Peyer's patch (tissue), 4 donors: ENCODE measurements at regions not wholly inside any gene's neighbourhood (a gene's known extent, or its start where the extent isn't known, plus 50 kb on each side); places are given as distances from the start of the nearest gene placed in this dataset.

Experiments
- DNase-seq, 3 donors: peaks; one replicate each; pipeline ENCODE4 v3.0.0-alpha.2; 2017 to 2019
- H3K27ac ChIP-seq, 4 donors: fragments of 200-600 bp; sonication (generic); one replicate each; pipeline ENCODE4 v1.5.1; 2016 to 2019
- H3K27me3 ChIP-seq, 2 donors: fragments of 200-600 bp; sonication (generic); one replicate each; pipeline ENCODE4 v1.5.1; 2019
- H3K36me3 ChIP-seq, 3 donors: fragments of 200-600 bp; sonication (generic); one replicate each; pipeline ENCODE4 v1.5.1; 2016 to 2019
- H3K4me1 ChIP-seq, 4 donors: fragments of 200-600 bp; sonication (generic); one replicate each; pipeline ENCODE4 v1.5.1; 2016 to 2019
- H3K4me3 ChIP-seq, 4 donors: fragments of 200-600 bp; sonication (generic); 1 replicate in 3 of 4; 2 replicates in 1 of 4; pipeline ENCODE4 v1.5.1; 2016 to 2019; ENCODE audit warnings: mild to moderate bottlenecking in 1 of 4
- H3K9me3 ChIP-seq, 4 donors: fragments of 200-600 bp; sonication (generic); one replicate each; pipeline ENCODE4 v1.5.1; 2016 to 2019; ENCODE audit warnings: mild to moderate bottlenecking in 1 of 4
- POLR2A ChIP-seq, 2 donors: fragments of 450-650 bp; IDR thresholded peaks; one replicate each; pipeline ENCODE4 v1.5.1; 2017; ENCODE audit warnings: antibody characterized with exemption in 2 of 2, mild to moderate bottlenecking in 2 of 2, moderate library complexity in 2 of 2
- TF ChIP-seq, protein P1 (sequence below), 6 experiments: fragments of 450-650 bp in 4 of 6; fragments of 200-600 bp in 2 of 6; sonication (generic) in 1 of 6; IDR thresholded peaks; one replicate each; pipeline ENCODE4 v1.5.1; 2017 to 2019; ENCODE audit warnings: antibody characterized with exemption in 6 of 6, mild to moderate bottlenecking in 3 of 6, moderate library complexity in 1 of 6

GRCh38 chr2:8581601-8582041 is 100.2 kb upstream of the ID2 start:
- H3K9me3 ChIP-seq, result no peaks in the 10 kb centered on the region
- TF ChIP-seq, protein P1, sequence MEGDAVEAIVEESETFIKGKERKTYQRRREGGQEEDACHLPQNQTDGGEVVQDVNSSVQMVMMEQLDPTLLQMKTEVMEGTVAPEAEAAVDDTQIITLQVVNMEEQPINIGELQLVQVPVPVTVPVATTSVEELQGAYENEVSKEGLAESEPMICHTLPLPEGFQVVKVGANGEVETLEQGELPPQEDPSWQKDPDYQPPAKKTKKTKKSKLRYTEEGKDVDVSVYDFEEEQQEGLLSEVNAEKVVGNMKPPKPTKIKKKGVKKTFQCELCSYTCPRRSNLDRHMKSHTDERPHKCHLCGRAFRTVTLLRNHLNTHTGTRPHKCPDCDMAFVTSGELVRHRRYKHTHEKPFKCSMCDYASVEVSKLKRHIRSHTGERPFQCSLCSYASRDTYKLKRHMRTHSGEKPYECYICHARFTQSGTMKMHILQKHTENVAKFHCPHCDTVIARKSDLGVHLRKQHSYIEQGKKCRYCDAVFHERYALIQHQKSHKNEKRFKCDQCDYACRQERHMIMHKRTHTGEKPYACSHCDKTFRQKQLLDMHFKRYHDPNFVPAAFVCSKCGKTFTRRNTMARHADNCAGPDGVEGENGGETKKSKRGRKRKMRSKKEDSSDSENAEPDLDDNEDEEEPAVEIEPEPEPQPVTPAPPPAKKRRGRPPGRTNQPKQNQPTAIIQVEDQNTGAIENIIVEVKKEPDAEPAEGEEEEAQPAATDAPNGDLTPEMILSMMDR (IDR thresholded peaks at IDR 0.05), result no peak
- no peak for TF ChIP-seq POLR2A (IDR thresholded peaks at IDR 0.05)
- peak overlapping the region in 1 of 4 donors; percentile 3 for H3K27ac ChIP-seq
- DNase-seq, result no peak
- H3K27me3 ChIP-seq, result no peaks in the 10 kb centered on the region
- H3K4me3 ChIP-seq, result no peak overlapping the region
- peaks cover 0 to 36% (median 10%) of the 10 kb centered on the region in 4 donors for H3K4me1 ChIP-seq
- H3K36me3 ChIP-seq, result no peaks in the 10 kb centered on the region

DNA sequence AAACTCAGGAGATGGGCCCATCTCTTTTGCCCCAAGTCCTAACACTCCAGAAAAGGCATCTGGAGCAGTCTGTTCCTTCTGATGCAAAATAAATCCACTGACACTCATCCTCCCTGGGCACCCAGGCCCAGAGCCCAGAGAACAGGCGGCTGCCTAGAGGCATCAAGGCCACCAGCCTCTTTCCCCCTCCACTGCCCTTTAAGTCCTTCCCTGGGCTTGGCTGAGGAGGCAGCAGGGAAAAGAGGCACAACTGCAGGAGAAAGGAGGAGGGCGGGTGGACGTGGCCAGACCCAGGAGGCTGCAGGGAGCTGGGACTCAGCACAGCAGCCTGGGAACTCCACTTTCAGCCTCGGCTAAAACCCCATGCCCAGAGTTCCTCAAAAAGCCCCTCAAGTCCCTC is 99.7 kb upstream of the ID2 start:
- H3K4me1 ChIP-seq, result peaks cover 0 to 31% (median 7%) of the 10 kb centered on the region in 4 donors
- no peak overlapping the region for H3K27ac ChIP-seq
- no peaks in the 10 kb centered on the region for H3K9me3 ChIP-seq
- TF ChIP-seq, protein P1 (IDR thresholded peaks at IDR 0.05), result no peak
- no peak for TF ChIP-seq POLR2A (IDR thresholded peaks at IDR 0.05)
- no peaks in the 10 kb centered on the region for H3K27me3 ChIP-seq
- H3K36me3 ChIP-seq, result no peaks in the 10 kb centered on the region
- no peak overlapping the region for H3K4me3 ChIP-seq
- no peak for DNase-seq

GRCh38 chr2:8582651-8583399 is 99.0 kb upstream of the ID2 start:
- Histone ChIP-seq H3K9me3 (no peaks in the 10 kb centered on the region), H3K27me3 (no peaks in the 10 kb centered on the region), H3K27ac (peak overlapping the region; percentile 59 to 77 (median 70)), H3K36me3 (no peaks in the 10 kb centered on the region), H3K4me1 (peaks cover 0 to 31% (median 7%) of the 10 kb centered on the region in 4 donors), H3K4me3 (peak overlapping the region in 3 of 4 donors; percentile 27 to 46 (median 34))
- TF ChIP-seq POLR2A (IDR thresholded peaks at IDR 0.05), result no peak
- TF ChIP-seq, protein P1 (IDR thresholded peaks at IDR 0.05), result no peak
- DNase-seq, result no peak

GRCh38 chr2:8583400-8584173 is 98.3 kb upstream of the ID2 start:
- peak; percentile 66 to 86 for TF ChIP-seq POLR2A (IDR thresholded peaks at IDR 0.05)
- TF ChIP-seq, protein P1 (IDR thresholded peaks at IDR 0.05), result no peak
- peak; percentile 89 to 100 (median 98) for DNase-seq
- peak overlapping the region; percentile 14 to 46 (median 30) for H3K4me3 ChIP-seq
- H3K9me3 ChIP-seq, result no peaks in the 10 kb centered on the region
- peak overlapping the region; percentile 59 to 77 (median 70) for H3K27ac ChIP-seq
- no peaks in the 10 kb centered on the region for H3K36me3 ChIP-seq
- peaks cover 0 to 31% (median 7%) of the 10 kb centered on the region in 4 donors for H3K4me1 ChIP-seq
- H3K27me3 ChIP-seq, result no peaks in the 10 kb centered on the region

GRCh38 chr2:8584174-8585066 is 97.4 kb upstream of the ID2 start:
- Histone ChIP-seq H3K4me1 (peaks cover 0 to 31% (median 7%) of the 10 kb centered on the region in 4 donors), H3K27ac (peak overlapping the region in 2 of 4 donors; percentile 76 to 77), H3K36me3 (no peaks in the 10 kb centered on the region), H3K27me3 (no peaks in the 10 kb centered on the region), H3K9me3 (no peaks in the 10 kb centered on the region), H3K4me3 (peak overlapping the region; percentile 14 to 46 (median 30))
- TF ChIP-seq, protein P1 (IDR thresholded peaks at IDR 0.05), result no peak
- no peak for TF ChIP-seq POLR2A (IDR thresholded peaks at IDR 0.05)
- peak in 1 of 3 donors; percentile 14 for DNase-seq
